ENCODE measurements at regions not wholly inside any gene's neighbourhood (a gene's known extent, or its start where the extent isn't known, plus 50 kb on each side); places are given as distances from the start of the nearest gene placed in this dataset.

GRCh38 chr2:2696733-2697455 lies 365.8 kb upstream of the MYT1L start:
- TF ChIP-seq, protein P1, sequence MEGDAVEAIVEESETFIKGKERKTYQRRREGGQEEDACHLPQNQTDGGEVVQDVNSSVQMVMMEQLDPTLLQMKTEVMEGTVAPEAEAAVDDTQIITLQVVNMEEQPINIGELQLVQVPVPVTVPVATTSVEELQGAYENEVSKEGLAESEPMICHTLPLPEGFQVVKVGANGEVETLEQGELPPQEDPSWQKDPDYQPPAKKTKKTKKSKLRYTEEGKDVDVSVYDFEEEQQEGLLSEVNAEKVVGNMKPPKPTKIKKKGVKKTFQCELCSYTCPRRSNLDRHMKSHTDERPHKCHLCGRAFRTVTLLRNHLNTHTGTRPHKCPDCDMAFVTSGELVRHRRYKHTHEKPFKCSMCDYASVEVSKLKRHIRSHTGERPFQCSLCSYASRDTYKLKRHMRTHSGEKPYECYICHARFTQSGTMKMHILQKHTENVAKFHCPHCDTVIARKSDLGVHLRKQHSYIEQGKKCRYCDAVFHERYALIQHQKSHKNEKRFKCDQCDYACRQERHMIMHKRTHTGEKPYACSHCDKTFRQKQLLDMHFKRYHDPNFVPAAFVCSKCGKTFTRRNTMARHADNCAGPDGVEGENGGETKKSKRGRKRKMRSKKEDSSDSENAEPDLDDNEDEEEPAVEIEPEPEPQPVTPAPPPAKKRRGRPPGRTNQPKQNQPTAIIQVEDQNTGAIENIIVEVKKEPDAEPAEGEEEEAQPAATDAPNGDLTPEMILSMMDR (IDR thresholded peaks at IDR 0.05 in 8 of 11, conservative IDR thresholded peaks at IDR 0.05 in 3 of 11), result no peak
- no peak for TF ChIP-seq POLR2AphosphoS5 (IDR thresholded peaks at IDR 0.05)

Measured in spleen (tissue), 7 donors.